NCI-H146 treated with DMSO at 0.1 percent for 48 hours (cell line): ENCODE measurements at regions not wholly inside any gene's neighbourhood (a gene's known extent, or its start where the extent isn't known, plus 50 kb on each side); places are given as distances from the start of the nearest gene placed in this dataset.

Source experiments
- DNase-seq: peaks from one replicate; lab custom pipeline; 2025; ENCODE audit not compliant: unreplicated experiment; lab: John Stamatoyannopoulos, UW

- DNase-seq, result no peak
Measured at GRCh38 chr21:17458279-17458678, 54.6 kb upstream of the CXADR start.

- no peak for DNase-seq
Measured at GRCh38 chr21:17460094-17460493, 52.7 kb upstream of the CXADR start.

DNA sequence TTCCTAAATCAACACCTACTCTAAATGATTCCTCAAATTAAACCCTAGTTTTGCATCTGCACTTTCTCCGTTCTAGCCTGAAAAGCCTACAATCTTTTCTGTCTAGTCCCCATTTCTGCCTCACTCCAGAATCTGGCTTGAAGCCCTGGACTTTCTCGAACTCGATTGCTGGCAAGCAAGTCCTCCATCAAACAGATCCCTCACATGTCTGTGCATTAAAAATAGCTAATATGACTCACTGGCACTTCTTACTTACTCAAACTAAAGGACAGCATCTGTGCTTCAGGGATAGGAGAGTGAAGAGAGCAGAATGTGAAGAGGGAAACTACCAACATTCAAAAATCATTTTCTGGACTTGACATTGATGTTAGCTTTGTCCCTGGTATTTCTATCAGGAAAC is 51.8 kb upstream of the CXADR start:
- no peak for DNase-seq

DNA sequence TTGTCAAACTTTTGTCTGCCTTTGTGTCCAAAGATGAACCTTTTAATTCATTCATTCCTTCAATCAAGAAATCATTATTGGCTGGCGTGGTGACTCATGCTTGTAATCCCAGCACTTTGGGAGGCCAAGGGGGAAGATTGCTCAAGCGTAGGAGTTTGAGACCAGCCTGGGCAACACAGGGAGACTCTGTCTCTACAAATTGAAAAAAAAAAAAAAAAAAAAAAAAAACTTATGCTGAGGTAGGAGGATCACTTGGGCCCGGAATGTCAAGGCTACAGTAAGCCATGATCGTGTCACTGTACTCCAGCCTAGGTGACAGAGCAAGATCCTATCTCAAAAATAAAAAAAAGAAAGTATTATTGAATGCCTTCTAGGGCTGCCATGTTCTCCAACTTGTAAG is 51.3 kb upstream of the CXADR start:
- DNase-seq, result no peak

DNA sequence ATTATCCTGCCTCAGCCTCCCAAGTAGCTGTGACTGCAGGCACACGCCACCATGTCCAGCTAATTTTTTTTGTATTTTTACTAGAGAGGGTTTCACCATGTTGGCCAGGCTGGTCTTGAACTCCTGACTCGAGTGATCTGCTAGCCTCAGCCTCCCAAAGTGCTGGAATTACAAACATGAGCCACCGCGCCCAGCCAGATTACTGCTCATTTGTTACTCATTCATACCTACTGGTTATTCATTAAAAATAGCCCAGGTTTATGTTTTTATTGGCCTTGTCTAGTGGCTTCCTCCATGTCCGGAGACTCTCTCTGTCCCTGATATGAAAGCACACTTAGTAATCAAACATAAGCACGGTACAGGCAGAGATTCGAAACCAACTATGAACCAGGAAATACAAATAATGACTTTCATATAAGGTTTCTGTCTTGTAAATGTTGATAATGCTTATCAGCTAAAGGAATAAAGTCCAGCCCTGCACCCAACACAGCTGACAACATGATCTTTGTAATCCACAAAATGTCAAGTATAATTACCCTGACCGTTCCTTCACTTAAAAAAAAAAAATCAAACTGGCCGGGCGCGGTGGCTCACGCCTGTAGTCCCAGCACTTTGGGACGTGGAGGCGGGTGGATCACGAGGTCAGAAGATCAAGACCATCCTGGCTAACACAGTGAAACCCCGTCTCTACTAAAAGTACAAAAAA is 50.4 kb upstream of the CXADR start:
- no peak for DNase-seq
